ENCODE measurements at regions not wholly inside any gene's neighbourhood (a gene's known extent, or its start where the extent isn't known, plus 50 kb on each side); places are given as distances from the start of the nearest gene placed in this dataset.
"Not testable (repeated sequence)": the region's sequence is repeated elsewhere in the genome, so short reads cannot be mapped to it uniquely, and the experiment has no call there.

- no peak for DNase-seq
Observed at GRCh38 chr1:220942278-220942677, 63.0 kb downstream of the HLX start.

GRCh38 chr1:220942914-220943313 lies 63.7 kb downstream of the HLX start:
- not testable (repeated sequence) for DNase-seq

GRCh38 chr1:220943319-220943996 lies 64.2 kb downstream of the HLX start:
- no peak for DNase-seq

- DNase-seq = no peak
Observed at GRCh38 chr1:220950576-220950975, 71.3 kb downstream of the HLX start.

- DNase-seq = no peak
Observed at GRCh38 chr1:220952961-220953643, 73.9 kb downstream of the HLX start.

- DNase-seq = no peak
Observed at GRCh38 chr1:220954321-220955075, 75.3 kb downstream of the HLX start.

GRCh38 chr1:220955116-220955515 lies 75.9 kb downstream of the HLX start:
- DNase-seq = no peak

GRCh38 chr1:220956501-220957232 lies 77.4 kb downstream of the HLX start:
- no peak for DNase-seq

GRCh38 chr1:220957233-220957605 lies 78.0 kb downstream of the HLX start:
- DNase-seq = no peak

- no peak for DNase-seq
Observed at GRCh38 chr1:220958234-220958633, 79.0 kb downstream of the HLX start.

- no peak for DNase-seq
Observed at GRCh38 chr1:220962031-220962751, 82.9 kb downstream of the HLX start.

GRCh38 chr1:220966041-220966440 lies 86.8 kb downstream of the HLX start:
- DNase-seq = no peak

- DNase-seq = no peak
Observed at GRCh38 chr1:220966473-220966872, 87.2 kb downstream of the HLX start.

GRCh38 chr1:220966881-220967611 lies 87.8 kb downstream of the HLX start:
- no peak for DNase-seq

- no peak for DNase-seq
Observed at GRCh38 chr1:220967911-220968310, 88.7 kb downstream of the HLX start.

- DNase-seq = not testable (repeated sequence)
Observed at GRCh38 chr1:220969281-220969680, 90.0 kb downstream of the HLX start.

GRCh38 chr1:220970311-220970710 lies 91.1 kb downstream of the HLX start:
- DNase-seq = no peak

GRCh38 chr1:220971221-220971620 lies 92.0 kb downstream of the HLX start:
- no peak for DNase-seq

GRCh38 chr1:220974431-220974830 lies 95.2 kb downstream of the HLX start:
- no peak for DNase-seq

- no peak for DNase-seq
Observed at GRCh38 chr1:220976390-220976789, 97.1 kb downstream of the HLX start.

- no peak for DNase-seq
Observed at GRCh38 chr1:220979371-220979770, 100.1 kb downstream of the HLX start.

GRCh38 chr1:220982686-220983085 lies 103.4 kb downstream of the HLX start:
- no peak for DNase-seq
